Activated CD8-positive, alpha-beta memory T cell treated with anti-CD3 and anti-CD28 coated beads, Interleukin-2, amount 50 U/mL, for 24 hours (primary cell): ENCODE measurements at regions not wholly inside any gene's neighbourhood (a gene's known extent, or its start where the extent isn't known, plus 50 kb on each side); places are given as distances from the start of the nearest gene placed in this dataset.

ENCODE experiments used
- DNase-seq: peaks from one replicate; pipeline ENCODE4 v3.0.0-alpha.2; 2020; ENCODE audit errors: extremely low read depth

- DNase-seq, result no peak
These were observed 288.0 kb upstream of the POU3F2 start for GRCh38 chr6:98546376-98546775.

- DNase-seq, result no peak
These were observed 287.2 kb upstream of the POU3F2 start for GRCh38 chr6:98547151-98547550.

- DNase-seq, result no peak
These were observed 286.7 kb upstream of the POU3F2 start for GRCh38 chr6:98547634-98548033.

GRCh38 chr6:98548301-98548700 lies 286.1 kb upstream of the POU3F2 start:
- no peak for DNase-seq

GRCh38 chr6:98560418-98560817 lies 274.0 kb upstream of the POU3F2 start:
- no peak for DNase-seq

GRCh38 chr6:98560841-98561240 lies 273.5 kb upstream of the POU3F2 start:
- no peak for DNase-seq

GRCh38 chr6:98566126-98566525 lies 268.2 kb upstream of the POU3F2 start:
- DNase-seq, result no peak

- DNase-seq, result no peak
These were observed 261.8 kb upstream of the POU3F2 start for GRCh38 chr6:98572579-98572978.

GRCh38 chr6:98574984-98575383 lies 259.4 kb upstream of the POU3F2 start:
- no peak for DNase-seq

- no peak for DNase-seq
These were observed 257.6 kb upstream of the POU3F2 start for GRCh38 chr6:98576791-98577190.

GRCh38 chr6:98578016-98578415 lies 256.4 kb upstream of the POU3F2 start:
- no peak for DNase-seq

- no peak for DNase-seq
These were observed 255.3 kb upstream of the POU3F2 start for GRCh38 chr6:98579079-98579478.

- no peak for DNase-seq
These were observed 254.4 kb upstream of the POU3F2 start for GRCh38 chr6:98579941-98580340.

- no peak for DNase-seq
These were observed 252.7 kb upstream of the POU3F2 start for GRCh38 chr6:98581705-98582104.

- DNase-seq, result no peak
These were observed 250.9 kb upstream of the POU3F2 start for GRCh38 chr6:98583506-98583905.

GRCh38 chr6:98586163-98586562 lies 248.2 kb upstream of the POU3F2 start:
- DNase-seq, result no peak

- DNase-seq, result no peak
These were observed 246.8 kb upstream of the POU3F2 start for GRCh38 chr6:98587555-98587954.

GRCh38 chr6:98589536-98589935 lies 244.8 kb upstream of the POU3F2 start:
- DNase-seq, result no peak

GRCh38 chr6:98590136-98590681 lies 244.2 kb upstream of the POU3F2 start:
- DNase-seq, result no peak

- DNase-seq, result no peak
These were observed 243.4 kb upstream of the POU3F2 start for GRCh38 chr6:98590997-98591396.

- no peak for DNase-seq
These were observed 240.7 kb upstream of the POU3F2 start for GRCh38 chr6:98593676-98594075.

GRCh38 chr6:98601716-98602115 lies 232.7 kb upstream of the POU3F2 start:
- no peak for DNase-seq

GRCh38 chr6:98605705-98606104 lies 228.7 kb upstream of the POU3F2 start:
- no peak for DNase-seq

- DNase-seq, result no peak
These were observed 207.1 kb upstream of the POU3F2 start for GRCh38 chr6:98627129-98627775.
